ENCODE measurements at regions not wholly inside any gene's neighbourhood (a gene's known extent, or its start where the extent isn't known, plus 50 kb on each side); places are given as distances from the start of the nearest gene placed in this dataset.

- no peak for DNase-seq (ENCODE audit: low spot score)
- no peak overlapping the region for H2BK12ac ChIP-seq (ENCODE audit: low read length)
Observed at GRCh38 chr11:35077709-35078469, 61.1 kb upstream of the CD44 start.

DNA sequence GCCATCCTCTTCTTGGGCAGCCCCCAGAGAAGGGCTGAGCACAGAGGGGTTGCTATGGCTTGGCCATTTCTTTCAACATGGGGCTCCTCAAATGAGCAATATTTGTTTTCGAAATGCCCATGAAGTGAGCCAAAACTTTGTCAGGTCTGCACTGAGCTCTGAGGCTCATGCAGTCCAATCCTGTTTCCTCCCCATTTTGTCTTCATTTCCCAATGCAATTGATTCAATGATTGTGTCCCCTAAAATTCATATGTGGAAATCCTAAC lies 60.6 kb upstream of the CD44 start:
- no peak overlapping the region for H3K4me2 ChIP-seq (ENCODE audit: insufficient read depth, low read length, poor library complexity, severe bottlenecking)
- H3K36me3 ChIP-seq (replicated peaks in 1 of 2; ENCODE audit: control insufficient read depth in 2 of 2, insufficient read depth in 2 of 2, low read length in 2 of 2) = no peaks in the 10 kb centered on the region
- no peak overlapping the region for H2AK5ac ChIP-seq (ENCODE audit: low read depth, low read length)
- H2BK5ac ChIP-seq (ENCODE audit: low read length) = no peak overlapping the region
- H3K9ac ChIP-seq (ENCODE audit: low read depth, low read length, poor library complexity) = no peak overlapping the region
- no peak overlapping the region for H2BK12ac ChIP-seq (ENCODE audit: low read length)
- H3K14ac ChIP-seq (ENCODE audit: low read length) = no peak overlapping the region
- no peaks in the 10 kb centered on the region for H3K79me1 ChIP-seq (ENCODE audit: low read depth, low read length)
- no peak overlapping the region for H3K27ac ChIP-seq (replicated peaks; ENCODE audit: low read length)
- no peaks in the 10 kb centered on the region for H3K9me3 ChIP-seq (replicated peaks in 1 of 2; ENCODE audit: control insufficient read depth in 2 of 2, insufficient read depth in 1 of 2, low read depth in 1 of 2, low read length in 2 of 2)
- no peak overlapping the region for H4K91ac ChIP-seq (ENCODE audit: low read depth, low read length, poor library complexity)
- peaks cover 5 to 11% of the 10 kb centered on the region in 2 donors for H3K4me1 ChIP-seq (ENCODE audit: control insufficient read depth in 2 of 2, insufficient read depth in 1 of 2, low read depth in 1 of 2, low read length in 2 of 2)
- no peak for DNase-seq (ENCODE audit: low spot score)
- no peak overlapping the region for H3K4me3 ChIP-seq (ENCODE audit: low read length in 2 of 2)
- H3K18ac ChIP-seq (ENCODE audit: low read length) = no peak overlapping the region
- no peaks in the 10 kb centered on the region for H3K27me3 ChIP-seq (ENCODE audit: control insufficient read depth in 3 of 3, insufficient read depth in 3 of 3, low read depth in 1 of 3, low read length in 3 of 3)
- H3K4ac ChIP-seq (ENCODE audit: low read length) = no peak overlapping the region
- WGBS, 2 donors (ENCODE audit: extremely low coverage in 2 of 2, insufficient read length in 2 of 2, insufficient replicate concordance in 1 of 2) = no CpG with 5 or more reads among the region's 1 CpG
- no peak overlapping the region for H3K23ac ChIP-seq (ENCODE audit: low read depth, low read length, poor library complexity)
- H4K8ac ChIP-seq (ENCODE audit: low read depth, low read length) = no peak overlapping the region
- H2AFZ ChIP-seq (ENCODE audit: low read length) = no peak overlapping the region
- H2BK120ac ChIP-seq (ENCODE audit: low read depth, low read length) = no peak overlapping the region
- no peak overlapping the region for H2BK15ac ChIP-seq (ENCODE audit: low read length)

More at GRCh38 chr11:35077709-35078469, 61.1 kb upstream of the CD44 start:
- H2AFZ ChIP-seq (ENCODE audit: low read length) = no peak overlapping the region
- H2AK5ac ChIP-seq (ENCODE audit: low read depth, low read length) = no peak overlapping the region
- H3K27ac ChIP-seq (replicated peaks; ENCODE audit: low read length) = no peak overlapping the region
- H2BK15ac ChIP-seq (ENCODE audit: low read length) = no peak overlapping the region
- H3K4me2 ChIP-seq (ENCODE audit: insufficient read depth, low read length, poor library complexity, severe bottlenecking) = no peak overlapping the region
- H4K8ac ChIP-seq (ENCODE audit: low read depth, low read length) = no peak overlapping the region
- no peaks in the 10 kb centered on the region for H3K79me1 ChIP-seq (ENCODE audit: low read depth, low read length)
- no peaks in the 10 kb centered on the region for H3K36me3 ChIP-seq (replicated peaks in 1 of 2; ENCODE audit: control insufficient read depth in 2 of 2, insufficient read depth in 2 of 2, low read length in 2 of 2)
- H3K9ac ChIP-seq (ENCODE audit: low read depth, low read length, poor library complexity) = no peak overlapping the region
- H3K4me3 ChIP-seq (ENCODE audit: low read length in 2 of 2) = no peak overlapping the region
- no peak overlapping the region for H3K4ac ChIP-seq (ENCODE audit: low read length)
- no peak overlapping the region for H4K91ac ChIP-seq (ENCODE audit: low read depth, low read length, poor library complexity)
- no peaks in the 10 kb centered on the region for H3K27me3 ChIP-seq (ENCODE audit: control insufficient read depth in 3 of 3, insufficient read depth in 3 of 3, low read depth in 1 of 3, low read length in 3 of 3)
- H3K23ac ChIP-seq (ENCODE audit: low read depth, low read length, poor library complexity) = no peak overlapping the region
- H3K14ac ChIP-seq (ENCODE audit: low read length) = no peak overlapping the region
- H3K4me1 ChIP-seq (ENCODE audit: control insufficient read depth in 2 of 2, insufficient read depth in 1 of 2, low read depth in 1 of 2, low read length in 2 of 2) = peaks cover 4 to 6% of the 10 kb centered on the region in 2 donors
- H2BK5ac ChIP-seq (ENCODE audit: low read length) = no peak overlapping the region
- no CpG with 5 or more reads among the region's 5 CpGs for WGBS, 2 donors (ENCODE audit: extremely low coverage in 2 of 2, insufficient read length in 2 of 2, insufficient replicate concordance in 1 of 2)
- no peak overlapping the region for H2BK120ac ChIP-seq (ENCODE audit: low read depth, low read length)
- no peak overlapping the region for H3K18ac ChIP-seq (ENCODE audit: low read length)
- no peaks in the 10 kb centered on the region for H3K9me3 ChIP-seq (replicated peaks in 1 of 2; ENCODE audit: control insufficient read depth in 2 of 2, insufficient read depth in 1 of 2, low read depth in 1 of 2, low read length in 2 of 2)

- H3K36me3 ChIP-seq (replicated peaks in 1 of 2; ENCODE audit: control insufficient read depth in 2 of 2, insufficient read depth in 2 of 2, low read length in 2 of 2) = no peaks in the 10 kb centered on the region
- no peak overlapping the region for H3K4me3 ChIP-seq (ENCODE audit: low read length in 2 of 2)
- no peaks in the 10 kb centered on the region for H3K27me3 ChIP-seq (ENCODE audit: control insufficient read depth in 3 of 3, insufficient read depth in 3 of 3, low read depth in 1 of 3, low read length in 3 of 3)
- no peak overlapping the region for H3K18ac ChIP-seq (ENCODE audit: low read length)
- H4K91ac ChIP-seq (ENCODE audit: low read depth, low read length, poor library complexity) = no peak overlapping the region
- no peak overlapping the region for H3K23ac ChIP-seq (ENCODE audit: low read depth, low read length, poor library complexity)
- H2BK5ac ChIP-seq (ENCODE audit: low read length) = no peak overlapping the region
- no peak overlapping the region for H3K9ac ChIP-seq (ENCODE audit: low read depth, low read length, poor library complexity)
- H3K4me2 ChIP-seq (ENCODE audit: insufficient read depth, low read length, poor library complexity, severe bottlenecking) = no peak overlapping the region
- H3K79me1 ChIP-seq (ENCODE audit: low read depth, low read length) = no peaks in the 10 kb centered on the region
- no peak overlapping the region for H2BK15ac ChIP-seq (ENCODE audit: low read length)
- H3K4me1 ChIP-seq (ENCODE audit: control insufficient read depth in 2 of 2, insufficient read depth in 1 of 2, low read depth in 1 of 2, low read length in 2 of 2) = peaks cover 6 to 18% of the 10 kb centered on the region in 2 donors
- H3K14ac ChIP-seq (ENCODE audit: low read length) = no peak overlapping the region
- no peak overlapping the region for H2AFZ ChIP-seq (ENCODE audit: low read length)
- H3K9me3 ChIP-seq (replicated peaks in 1 of 2; ENCODE audit: control insufficient read depth in 2 of 2, insufficient read depth in 1 of 2, low read depth in 1 of 2, low read length in 2 of 2) = no peaks in the 10 kb centered on the region
- no peak overlapping the region for H2BK12ac ChIP-seq (ENCODE audit: low read length)
- no peak overlapping the region for H2AK5ac ChIP-seq (ENCODE audit: low read depth, low read length)
- no peak overlapping the region for H3K27ac ChIP-seq (replicated peaks; ENCODE audit: low read length)
- WGBS, 2 donors (ENCODE audit: extremely low coverage in 2 of 2, insufficient read length in 2 of 2, insufficient replicate concordance in 1 of 2) = no CpG with 5 or more reads among the region's 4 CpGs
- DNase-seq (ENCODE audit: low spot score) = no peak
- H2BK120ac ChIP-seq (ENCODE audit: low read depth, low read length) = no peak overlapping the region
- H3K4ac ChIP-seq (ENCODE audit: low read length) = no peak overlapping the region
- H4K8ac ChIP-seq (ENCODE audit: low read depth, low read length) = no peak overlapping the region
Observed at GRCh38 chr11:35079611-35080010, 59.4 kb upstream of the CD44 start.

- no CpG with 5 or more reads among the region's 15 CpGs for WGBS, 2 donors (ENCODE audit: extremely low coverage in 2 of 2, insufficient read length in 2 of 2, insufficient replicate concordance in 1 of 2)
- no peak for DNase-seq (ENCODE audit: low spot score)
Observed at GRCh38 chr11:35082321-35083180, 56.4 kb upstream of the CD44 start.

More at GRCh38 chr11:35082321-35083180, 56.4 kb upstream of the CD44 start:
- Histone ChIP-seq H3K36me3 (replicated peaks in 1 of 2; ENCODE audit: control insufficient read depth in 2 of 2, insufficient read depth in 2 of 2, low read length in 2 of 2) (no peaks in the 10 kb centered on the region), H3K18ac (ENCODE audit: low read length) (peak overlapping the region; percentile 86), H3K4ac (ENCODE audit: low read length) (no peak overlapping the region), H3K23ac (ENCODE audit: low read depth, low read length, poor library complexity) (no peak overlapping the region), H2BK120ac (ENCODE audit: low read depth, low read length) (no peak overlapping the region), H3K79me1 (ENCODE audit: low read depth, low read length) (no peaks in the 10 kb centered on the region), H3K9me3 (replicated peaks in 1 of 2; ENCODE audit: control insufficient read depth in 2 of 2, insufficient read depth in 1 of 2, low read depth in 1 of 2, low read length in 2 of 2) (no peaks in the 10 kb centered on the region), H3K27ac (replicated peaks; ENCODE audit: low read length) (no peak overlapping the region), H2AK5ac (ENCODE audit: low read depth, low read length) (no peak overlapping the region), H2BK15ac (ENCODE audit: low read length) (no peak overlapping the region), H4K8ac (ENCODE audit: low read depth, low read length) (no peak overlapping the region), H3K4me3 (ENCODE audit: low read length in 2 of 2) (no peak overlapping the region), H3K4me2 (ENCODE audit: insufficient read depth, low read length, poor library complexity, severe bottlenecking) (no peak overlapping the region), H2BK12ac (ENCODE audit: low read length) (no peak overlapping the region), H2BK5ac (ENCODE audit: low read length) (no peak overlapping the region), H4K91ac (ENCODE audit: low read depth, low read length, poor library complexity) (no peak overlapping the region), H3K14ac (ENCODE audit: low read length) (no peak overlapping the region), H2AFZ (ENCODE audit: low read length) (peak overlapping the region; percentile 54), H3K9ac (ENCODE audit: low read depth, low read length, poor library complexity) (no peak overlapping the region), H3K27me3 (ENCODE audit: control insufficient read depth in 3 of 3, insufficient read depth in 3 of 3, low read depth in 1 of 3, low read length in 3 of 3) (no peaks in the 10 kb centered on the region), H3K4me1 (ENCODE audit: control insufficient read depth in 2 of 2, insufficient read depth in 1 of 2, low read depth in 1 of 2, low read length in 2 of 2) (peaks cover 8 to 21% of the 10 kb centered on the region in 2 donors)
